ENCODE measurements at regions not wholly inside any gene's neighbourhood (a gene's known extent, or its start where the extent isn't known, plus 50 kb on each side); places are given as distances from the start of the nearest gene placed in this dataset.

DNA sequence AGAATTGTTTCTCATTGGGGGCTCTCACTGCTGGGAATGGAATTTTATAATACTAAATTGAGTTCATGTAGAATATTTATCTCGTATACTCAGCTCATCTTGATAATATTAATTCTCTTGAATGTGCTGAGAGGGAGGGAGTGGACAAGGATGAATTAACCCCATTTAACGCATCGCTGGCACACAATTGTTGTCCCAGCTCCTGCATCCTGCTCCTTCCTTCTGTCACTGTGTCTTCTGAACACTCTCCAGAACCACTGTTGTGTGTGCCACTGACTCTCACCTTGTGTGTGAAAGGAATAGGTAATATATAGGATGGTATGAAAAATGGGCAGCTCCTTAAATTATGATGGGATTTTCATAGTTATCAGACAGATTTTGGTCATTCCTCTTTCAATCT, 267.3 kb downstream of the MTRR start:
- Histone ChIP-seq H2AFZ (ENCODE audit: low read depth, low read length) (no peak overlapping the region), H3K79me2 (replicated peaks; ENCODE audit: insufficient read depth, low read length) (no peaks in the 10 kb centered on the region), H3K9me2 (ENCODE audit: insufficient read depth, low read length) (no peaks in the 10 kb centered on the region), H3K27ac (ENCODE audit: low read length) (no peak overlapping the region), H3F3A (ENCODE audit: insufficient read depth, low read length, poor library complexity, severe bottlenecking) (no peaks in the 10 kb centered on the region), H3K27me3 (ENCODE audit: insufficient read depth, low read depth, low read length) (no peaks in the 10 kb centered on the region), H3K36me3 (ENCODE audit: insufficient read depth, low read length) (no peaks in the 10 kb centered on the region), H3K4me2 (ENCODE audit: low read length) (no peak overlapping the region), H4K20me1 (ENCODE audit: insufficient read depth) (no peaks in the 10 kb centered on the region), H3K9me3 (ENCODE audit: low read length) (no peaks in the 10 kb centered on the region), H3K4me3 (ENCODE audit: low read length) (no peak overlapping the region), H3K9ac (ENCODE audit: low read length) (no peak overlapping the region)
- TF ChIP-seq MXI1 (conservative IDR thresholded peaks at IDR 0.05; ENCODE audit: poor library complexity, severe bottlenecking) (no peak), SMC3 (conservative IDR thresholded peaks at IDR 0.05; ENCODE audit: poor library complexity) (no peak), EP300 (conservative IDR thresholded peaks at IDR 0.05; ENCODE audit: poor library complexity, severe bottlenecking) (no peak), POLR2AphosphoS5 (IDR thresholded peaks at IDR 0.05) (no peak), TAF1 (IDR thresholded peaks at IDR 0.05; ENCODE audit: low read depth) (no peak), CTCF (IDR thresholded peaks at IDR 0.05; ENCODE audit: poor library complexity, severe bottlenecking) (no peak), EZH2 (IDR thresholded peaks at IDR 0.05; ENCODE audit: borderline replicate concordance, insufficient read depth, low read length, poor library complexity, severe bottlenecking) (no peak), RAD21 (conservative IDR thresholded peaks at IDR 0.05) (no peak)
- TF ChIP-seq, protein P1, sequence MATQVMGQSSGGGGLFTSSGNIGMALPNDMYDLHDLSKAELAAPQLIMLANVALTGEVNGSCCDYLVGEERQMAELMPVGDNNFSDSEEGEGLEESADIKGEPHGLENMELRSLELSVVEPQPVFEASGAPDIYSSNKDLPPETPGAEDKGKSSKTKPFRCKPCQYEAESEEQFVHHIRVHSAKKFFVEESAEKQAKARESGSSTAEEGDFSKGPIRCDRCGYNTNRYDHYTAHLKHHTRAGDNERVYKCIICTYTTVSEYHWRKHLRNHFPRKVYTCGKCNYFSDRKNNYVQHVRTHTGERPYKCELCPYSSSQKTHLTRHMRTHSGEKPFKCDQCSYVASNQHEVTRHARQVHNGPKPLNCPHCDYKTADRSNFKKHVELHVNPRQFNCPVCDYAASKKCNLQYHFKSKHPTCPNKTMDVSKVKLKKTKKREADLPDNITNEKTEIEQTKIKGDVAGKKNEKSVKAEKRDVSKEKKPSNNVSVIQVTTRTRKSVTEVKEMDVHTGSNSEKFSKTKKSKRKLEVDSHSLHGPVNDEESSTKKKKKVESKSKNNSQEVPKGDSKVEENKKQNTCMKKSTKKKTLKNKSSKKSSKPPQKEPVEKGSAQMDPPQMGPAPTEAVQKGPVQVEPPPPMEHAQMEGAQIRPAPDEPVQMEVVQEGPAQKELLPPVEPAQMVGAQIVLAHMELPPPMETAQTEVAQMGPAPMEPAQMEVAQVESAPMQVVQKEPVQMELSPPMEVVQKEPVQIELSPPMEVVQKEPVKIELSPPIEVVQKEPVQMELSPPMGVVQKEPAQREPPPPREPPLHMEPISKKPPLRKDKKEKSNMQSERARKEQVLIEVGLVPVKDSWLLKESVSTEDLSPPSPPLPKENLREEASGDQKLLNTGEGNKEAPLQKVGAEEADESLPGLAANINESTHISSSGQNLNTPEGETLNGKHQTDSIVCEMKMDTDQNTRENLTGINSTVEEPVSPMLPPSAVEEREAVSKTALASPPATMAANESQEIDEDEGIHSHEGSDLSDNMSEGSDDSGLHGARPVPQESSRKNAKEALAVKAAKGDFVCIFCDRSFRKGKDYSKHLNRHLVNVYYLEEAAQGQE (IDR thresholded peaks at IDR 0.05; ENCODE audit: borderline replicate concordance) = no peak

- Histone ChIP-seq H3K4me2 (ENCODE audit: low read length) (no peak overlapping the region), H4K20me1 (ENCODE audit: insufficient read depth) (no peaks in the 10 kb centered on the region), H3K79me2 (replicated peaks; ENCODE audit: insufficient read depth, low read length) (no peaks in the 10 kb centered on the region), H3K27ac (ENCODE audit: low read length) (no peak overlapping the region), H3K36me3 (ENCODE audit: insufficient read depth, low read length) (no peaks in the 10 kb centered on the region), H3K9me3 (ENCODE audit: low read length) (no peaks in the 10 kb centered on the region), H3F3A (ENCODE audit: insufficient read depth, low read length, poor library complexity, severe bottlenecking) (no peaks in the 10 kb centered on the region), H3K27me3 (ENCODE audit: insufficient read depth, low read depth, low read length) (no peaks in the 10 kb centered on the region), H3K4me3 (ENCODE audit: low read length) (no peak overlapping the region), H2AFZ (ENCODE audit: low read depth, low read length) (no peak overlapping the region), H3K9ac (ENCODE audit: low read length) (no peak overlapping the region), H3K9me2 (ENCODE audit: insufficient read depth, low read length) (no peaks in the 10 kb centered on the region)
- TF ChIP-seq EZH2 (IDR thresholded peaks at IDR 0.05; ENCODE audit: borderline replicate concordance, insufficient read depth, low read length, poor library complexity, severe bottlenecking) (no peak), RAD21 (conservative IDR thresholded peaks at IDR 0.05) (no peak), TAF1 (IDR thresholded peaks at IDR 0.05; ENCODE audit: low read depth) (no peak), CTCF (IDR thresholded peaks at IDR 0.05; ENCODE audit: poor library complexity, severe bottlenecking) (no peak), POLR2AphosphoS5 (IDR thresholded peaks at IDR 0.05) (no peak), SMC3 (conservative IDR thresholded peaks at IDR 0.05; ENCODE audit: poor library complexity) (no peak), MXI1 (conservative IDR thresholded peaks at IDR 0.05; ENCODE audit: poor library complexity, severe bottlenecking) (no peak)
- TF ChIP-seq, protein P1 (IDR thresholded peaks at IDR 0.05; ENCODE audit: borderline replicate concordance) = no peak
Measured at GRCh38 chr5:8137941-8138550, 269.1 kb downstream of the MTRR start.

All from neural cell (in vitro differentiated cells).